ENCODE measurements at regions not wholly inside any gene's neighbourhood (a gene's known extent, or its start where the extent isn't known, plus 50 kb on each side); places are given as distances from the start of the nearest gene placed in this dataset.
"Not testable (repeated sequence)": the region's sequence is repeated elsewhere in the genome, so short reads cannot be mapped to it uniquely, and the experiment has no call there.

DNA sequence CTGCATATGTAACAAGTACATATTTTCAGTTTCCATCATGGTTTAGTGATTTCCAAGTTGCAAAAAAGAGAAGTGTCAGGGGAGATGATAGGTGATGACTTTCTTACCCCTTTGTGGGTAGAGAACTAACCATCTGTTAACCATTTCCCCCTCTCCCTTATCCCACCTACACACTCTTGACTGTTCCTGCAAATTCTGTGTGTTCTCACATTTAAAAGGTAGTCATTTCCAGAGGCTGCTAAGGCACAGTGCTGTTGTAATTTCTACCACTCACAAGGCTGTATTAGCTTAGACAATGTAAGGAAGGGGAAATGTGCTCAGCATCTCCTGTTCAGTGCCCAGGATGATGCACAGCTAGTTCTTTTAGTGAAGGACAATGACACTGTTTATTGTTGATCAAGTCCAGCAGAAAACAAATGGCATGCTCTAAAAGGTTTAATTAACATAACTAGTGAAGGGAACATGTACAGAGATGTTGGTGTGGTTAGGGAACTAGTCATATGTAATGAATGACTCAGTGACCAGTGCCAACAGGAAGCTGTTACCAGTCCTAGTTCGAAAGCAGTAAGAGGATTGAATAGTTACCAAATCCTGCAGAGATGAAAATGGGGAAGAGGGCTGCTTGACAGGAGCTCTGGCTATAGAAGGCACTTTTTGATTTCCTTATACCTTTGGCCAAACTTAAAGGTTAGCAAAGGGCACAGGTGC lies 165.1 kb downstream of the PLK2 start:
- DNase-seq = no peak

DNA sequence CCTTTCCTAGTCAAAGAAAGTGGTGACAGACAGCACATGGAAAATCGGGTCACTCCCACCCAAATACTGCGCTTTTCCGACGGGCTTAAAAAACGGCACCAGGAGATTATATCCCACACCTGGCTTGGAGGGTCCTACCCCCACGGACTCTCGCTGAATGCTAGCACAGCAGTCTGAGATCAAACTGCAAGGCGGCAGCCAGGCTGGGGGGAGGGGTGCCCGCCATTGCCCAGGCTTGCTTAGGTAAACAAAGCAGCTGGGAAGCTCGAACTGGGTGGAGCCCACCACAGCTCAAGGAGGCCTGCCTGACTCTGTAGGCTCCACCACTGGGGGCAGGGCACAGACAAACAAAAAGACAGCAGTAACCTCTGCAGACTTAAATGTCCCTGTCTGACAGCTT lies 171.6 kb downstream of the PLK2 start:
- DNase-seq = not testable (repeated sequence)

DNA sequence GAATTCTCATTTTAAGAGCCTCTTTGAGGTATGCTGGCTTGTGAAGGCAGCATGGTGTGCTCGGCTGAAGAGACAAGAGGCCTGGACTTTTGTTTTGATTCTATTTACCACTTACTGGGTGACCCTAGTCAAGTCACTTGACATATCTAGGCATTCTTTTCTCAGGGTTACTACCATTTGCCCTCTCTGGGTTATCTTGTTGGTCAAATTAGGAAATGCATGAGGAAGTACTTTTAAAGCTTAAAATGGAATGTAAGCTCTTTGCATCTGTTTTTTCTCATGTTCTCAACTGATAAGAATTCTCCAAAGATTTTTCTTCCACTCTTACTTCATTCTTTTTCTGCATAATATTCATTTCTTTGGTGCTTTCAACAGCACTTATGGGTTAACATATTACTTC lies 173.1 kb downstream of the PLK2 start:
- no peak for DNase-seq

DNA sequence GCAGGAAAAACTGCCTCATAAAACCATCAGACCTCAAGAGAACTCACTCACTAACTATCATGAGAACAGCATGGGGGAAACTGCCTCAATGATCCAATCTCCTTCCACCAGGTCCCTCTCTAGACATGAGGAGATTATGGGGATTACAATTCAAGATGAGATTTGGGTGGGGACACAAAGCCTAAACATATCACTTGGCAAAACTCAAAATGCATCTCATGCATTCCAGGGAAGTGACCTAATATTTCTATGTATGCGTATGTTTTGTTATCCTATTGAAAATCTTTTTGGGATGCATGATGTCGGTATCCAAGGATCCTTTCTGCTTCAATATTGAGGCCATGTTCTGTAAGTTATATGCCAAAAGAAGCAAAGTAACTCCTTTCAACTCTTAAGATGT lies 174.0 kb downstream of the PLK2 start:
- no peak for DNase-seq

DNA sequence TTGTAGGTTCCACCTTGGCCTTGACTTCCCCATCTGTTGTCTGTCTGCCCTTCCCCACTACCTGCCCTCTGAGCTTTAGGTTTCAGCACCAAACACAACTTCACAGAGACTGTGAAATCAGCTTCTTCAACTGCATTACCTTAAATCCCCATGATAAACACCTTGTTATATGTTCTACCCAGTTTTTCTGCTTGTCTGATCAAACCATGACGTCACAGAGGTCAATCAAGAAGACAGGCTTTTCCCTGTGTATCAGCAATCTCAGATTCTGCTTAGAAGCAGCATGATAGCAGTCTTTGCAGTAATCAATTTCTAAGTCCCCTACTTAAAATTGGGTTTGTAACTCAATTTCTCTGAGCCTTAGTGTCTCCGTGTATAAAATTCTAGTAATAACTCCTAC lies 175.0 kb downstream of the PLK2 start:
- DNase-seq = no peak

DNA sequence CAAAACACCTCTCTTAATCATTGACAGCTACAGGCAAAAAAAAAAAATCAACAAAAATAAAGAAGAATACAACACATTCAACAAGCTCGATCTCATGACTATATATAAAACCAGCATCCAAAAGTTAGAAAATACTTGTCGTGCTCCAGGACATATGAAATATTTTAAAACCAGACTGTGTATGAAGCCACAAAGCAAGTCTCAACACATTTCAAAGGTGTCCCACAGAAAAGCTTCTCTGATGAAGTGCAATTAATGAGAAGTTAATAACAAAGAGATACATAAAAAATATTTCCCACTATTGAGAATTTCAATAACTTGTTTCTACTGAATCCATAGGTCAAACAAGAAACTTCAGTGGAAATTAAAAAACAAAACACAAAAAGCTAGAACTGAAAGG lies 178.7 kb downstream of the PLK2 start:
- DNase-seq = no peak

DNA sequence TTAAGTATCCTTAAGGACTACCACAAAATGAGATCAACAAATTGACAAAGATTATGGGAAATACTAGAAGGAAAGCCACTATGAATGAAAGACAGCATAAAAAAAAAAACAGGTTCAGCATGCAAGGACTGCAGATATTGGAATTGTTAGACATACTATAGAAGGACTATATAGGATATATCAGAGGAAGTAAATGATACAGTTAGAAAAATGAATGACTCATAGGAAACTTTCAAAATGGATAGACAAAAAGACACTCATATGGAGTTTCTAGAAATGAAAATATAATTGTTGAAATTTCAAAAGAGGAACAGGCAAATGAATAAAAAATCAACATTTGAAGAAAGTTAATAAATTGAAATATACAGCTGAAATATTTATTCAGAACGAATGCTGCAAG lies 180.6 kb downstream of the PLK2 start:
- DNase-seq = no peak

DNA sequence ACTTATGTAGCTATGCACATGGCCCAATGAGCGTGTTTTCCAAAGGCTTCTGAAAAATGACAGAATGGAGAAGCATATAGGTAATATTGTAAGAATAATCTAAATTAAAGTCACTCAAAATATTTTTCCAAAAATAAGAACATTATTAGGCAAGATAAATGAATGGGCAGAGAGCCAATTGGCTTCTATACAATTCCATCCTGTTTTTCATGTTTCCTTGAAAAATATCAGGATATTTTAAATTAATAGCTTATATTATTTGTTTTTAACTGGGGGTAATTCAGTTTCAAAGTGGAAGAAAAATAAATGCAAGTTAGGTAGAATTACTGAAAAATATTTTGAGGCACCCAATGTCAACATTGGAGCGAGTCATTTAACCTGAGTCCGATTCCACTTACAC lies 183.5 kb downstream of the PLK2 start:
- no peak for DNase-seq

DNA sequence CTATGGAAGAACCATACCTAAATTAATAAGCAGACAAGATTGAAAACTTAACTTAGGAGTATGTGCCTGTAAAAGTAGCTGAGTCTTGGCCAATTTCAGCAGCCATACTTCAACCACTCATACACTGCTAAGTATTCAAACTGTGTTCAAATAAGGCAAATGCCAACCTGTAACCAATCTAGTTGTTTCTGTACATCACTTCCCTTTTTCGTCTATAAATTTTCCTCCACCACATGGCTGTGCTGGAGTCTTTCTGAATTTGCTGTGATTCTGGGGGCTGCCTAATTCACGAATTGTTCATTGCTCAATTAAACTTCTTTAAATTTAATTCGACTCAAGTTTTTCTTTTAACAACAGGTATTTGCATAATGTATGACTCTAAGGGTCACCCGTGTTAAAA lies 184.4 kb downstream of the PLK2 start:
- DNase-seq = no peak

DNA sequence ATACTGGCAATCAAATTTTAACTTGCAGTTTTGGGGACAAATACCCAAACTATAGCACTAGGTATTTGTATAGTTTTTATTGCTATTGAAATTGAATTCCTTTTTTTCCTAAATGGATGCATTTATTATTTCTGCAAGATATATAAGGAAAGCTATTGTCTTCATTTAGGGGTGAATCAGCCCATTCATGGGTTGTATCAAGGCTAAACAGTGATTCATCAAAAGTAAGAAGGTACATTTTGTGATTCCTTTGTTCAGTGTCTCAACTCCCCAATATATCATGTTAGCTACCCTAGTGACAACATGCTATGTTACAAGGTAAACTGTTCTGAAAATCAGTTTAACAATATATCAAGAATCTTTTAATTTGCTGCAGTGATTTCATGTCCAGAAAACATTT lies 185.7 kb downstream of the PLK2 start:
- DNase-seq = no peak

DNA sequence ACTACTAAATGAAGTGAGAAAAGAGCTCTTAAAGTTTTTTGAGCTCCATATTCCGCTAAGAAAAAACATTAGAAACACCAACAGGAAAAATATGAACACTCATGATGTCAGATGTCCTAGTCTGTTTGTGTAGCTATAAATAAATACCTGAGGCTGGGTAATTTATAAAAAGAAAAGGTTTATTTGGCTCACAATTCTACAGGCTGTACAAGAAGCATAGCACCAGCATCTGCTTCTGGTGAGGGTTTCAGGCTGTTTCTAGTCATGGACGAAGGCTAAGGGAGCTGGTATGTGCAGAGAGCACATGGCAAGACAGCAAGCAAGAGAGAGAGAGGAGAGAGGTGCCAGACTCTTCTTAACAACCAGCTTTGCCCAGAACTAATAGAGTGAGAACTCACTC lies 186.2 kb downstream of the PLK2 start:
- DNase-seq = no peak

DNA sequence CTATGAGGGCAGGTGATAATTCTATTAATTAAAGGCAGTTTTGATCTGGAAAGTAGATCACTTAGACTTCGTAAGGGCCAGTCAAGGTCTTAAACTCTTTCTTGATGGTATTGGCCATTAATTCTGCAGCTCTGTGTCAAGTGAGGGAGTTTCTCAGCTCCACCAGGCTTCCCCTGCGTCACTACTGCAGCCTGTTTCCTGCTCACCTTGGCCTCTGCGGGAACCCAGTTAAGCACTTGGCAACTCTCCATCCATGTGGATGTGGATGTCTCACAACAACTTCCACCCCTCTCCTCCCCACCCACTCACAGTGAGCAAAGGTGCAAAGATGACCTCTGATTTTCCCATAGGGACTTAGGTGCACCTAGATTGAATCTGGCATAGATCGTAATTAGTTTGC lies 191.6 kb downstream of the PLK2 start:
- no peak for DNase-seq

DNA sequence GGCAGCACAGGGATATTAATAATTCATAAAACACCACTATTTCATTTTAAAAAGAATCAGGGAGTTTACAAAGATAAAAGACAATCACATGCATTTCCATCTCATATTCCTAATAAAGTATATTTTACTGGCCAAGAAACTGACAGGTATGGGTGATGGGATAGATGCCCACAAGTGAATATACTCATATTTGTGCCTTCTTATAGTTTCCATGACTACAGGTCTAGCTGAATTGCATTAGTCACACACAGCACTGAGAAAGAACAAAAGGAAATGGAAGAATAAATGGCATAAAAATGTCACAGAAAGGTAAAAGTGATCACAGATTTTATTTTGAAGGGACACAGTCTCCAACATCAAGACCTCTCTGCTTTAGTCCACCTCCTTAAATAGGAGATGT lies 193.5 kb downstream of the PLK2 start:
- no peak for DNase-seq

DNA sequence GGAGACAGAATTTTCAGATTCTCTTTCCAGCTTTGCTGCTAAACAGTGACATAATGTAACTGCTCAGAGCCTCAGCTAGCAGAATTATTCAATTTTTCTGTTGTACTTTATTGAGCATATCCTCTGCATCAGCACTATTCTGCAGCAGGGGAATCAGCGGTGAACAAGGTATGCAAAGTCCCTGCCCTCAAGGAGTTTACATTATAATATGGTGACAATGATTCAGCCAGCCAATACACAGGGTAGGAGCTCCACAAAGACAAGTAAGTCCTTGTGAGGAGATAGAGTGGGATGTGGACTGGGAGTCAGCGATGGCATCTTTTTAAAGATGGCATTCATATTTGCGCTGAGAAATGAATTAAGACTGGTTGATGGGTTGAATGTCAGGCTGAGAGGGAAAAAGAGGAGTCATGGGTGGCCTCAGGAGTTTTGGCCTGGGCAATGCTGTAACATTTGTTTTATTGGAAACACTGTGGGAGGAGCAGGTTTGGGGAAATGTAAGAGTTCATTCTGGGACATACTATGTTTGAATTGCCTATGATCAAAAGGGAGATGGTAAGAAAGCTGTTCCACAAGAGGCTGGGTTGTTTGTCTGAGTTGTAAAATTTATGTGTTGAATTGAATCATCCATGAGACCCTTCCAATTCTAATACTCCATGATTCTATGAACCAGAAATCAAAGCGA lies 194.5 kb downstream of the PLK2 start:
- no peak for DNase-seq

DNA sequence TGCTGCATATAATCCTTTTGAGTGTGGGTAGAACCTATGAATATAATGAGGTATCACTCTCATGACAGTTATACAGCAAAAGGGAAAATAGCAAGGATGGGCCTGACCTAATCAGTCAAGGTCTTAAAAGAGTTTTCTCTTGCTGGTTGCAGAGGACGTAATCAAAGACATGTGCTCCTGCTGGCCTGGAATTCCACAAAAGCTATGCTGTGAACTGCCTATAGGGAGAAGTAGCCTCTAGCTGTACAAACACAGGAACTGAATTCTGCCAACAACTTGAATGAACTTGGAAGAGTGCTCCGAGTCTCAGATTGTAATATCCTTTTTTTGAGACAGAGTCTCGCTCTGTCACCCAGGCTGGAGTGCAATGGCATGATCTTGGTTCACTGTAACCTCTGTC lies 195.6 kb downstream of the PLK2 start:
- no peak for DNase-seq

DNA sequence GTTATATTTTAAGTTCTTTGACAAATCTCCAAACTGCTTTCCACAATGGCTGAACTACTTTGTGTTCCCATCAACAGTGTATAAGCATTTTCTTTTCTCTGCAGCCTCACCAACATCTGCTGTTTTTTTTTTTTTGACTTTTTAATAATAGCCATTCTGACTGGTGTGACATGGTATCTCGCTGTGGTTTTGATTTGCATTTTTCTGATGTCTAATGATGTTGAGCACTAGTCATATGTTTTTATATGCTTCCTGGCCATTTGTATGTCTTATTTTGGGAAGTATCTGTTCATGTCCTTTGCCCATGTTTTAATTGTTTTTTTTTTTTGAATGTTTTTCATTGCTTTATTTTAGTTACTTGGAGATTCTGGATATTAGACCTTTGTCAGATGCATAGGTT lies 196.6 kb downstream of the PLK2 start:
- DNase-seq = no peak

DNA sequence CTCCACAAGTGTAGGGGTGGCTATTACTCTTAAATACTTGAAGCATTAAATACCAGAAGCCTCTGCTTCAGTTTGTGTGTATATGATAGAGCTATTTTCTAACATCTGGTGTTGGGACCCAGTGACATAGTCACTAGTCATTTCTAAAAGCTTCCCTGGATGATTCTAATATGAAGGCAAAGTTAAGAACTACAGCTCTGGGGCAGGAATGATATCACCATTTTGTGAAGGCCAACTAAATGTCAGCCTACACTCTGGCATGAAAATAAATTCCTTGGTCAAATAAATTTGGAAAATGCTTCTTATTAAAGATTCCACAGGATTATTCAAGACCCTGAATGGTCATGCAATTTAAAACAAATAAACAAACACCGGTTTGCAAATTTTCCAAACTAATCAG lies 197.7 kb downstream of the PLK2 start:
- DNase-seq = no peak

DNA sequence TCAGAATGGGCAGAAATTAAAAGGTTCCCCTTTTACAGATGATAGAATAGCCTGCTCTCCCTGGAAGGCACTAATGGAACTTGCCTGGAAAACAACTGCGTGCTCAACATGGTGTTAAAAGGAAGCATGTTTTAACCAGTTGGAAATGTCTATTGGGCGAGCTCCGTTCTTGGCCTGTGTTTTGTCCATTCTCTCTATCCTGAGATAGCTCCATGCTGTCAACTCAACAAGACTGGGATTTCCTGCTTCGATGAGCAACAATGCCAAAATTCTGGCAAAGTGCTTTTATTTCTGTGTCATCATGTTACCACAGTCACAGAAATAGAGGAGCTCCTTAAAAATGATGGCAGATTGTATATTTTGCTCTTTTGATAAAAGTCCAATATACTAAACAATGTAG lies 198.3 kb downstream of the PLK2 start:
- no peak for DNase-seq

DNA sequence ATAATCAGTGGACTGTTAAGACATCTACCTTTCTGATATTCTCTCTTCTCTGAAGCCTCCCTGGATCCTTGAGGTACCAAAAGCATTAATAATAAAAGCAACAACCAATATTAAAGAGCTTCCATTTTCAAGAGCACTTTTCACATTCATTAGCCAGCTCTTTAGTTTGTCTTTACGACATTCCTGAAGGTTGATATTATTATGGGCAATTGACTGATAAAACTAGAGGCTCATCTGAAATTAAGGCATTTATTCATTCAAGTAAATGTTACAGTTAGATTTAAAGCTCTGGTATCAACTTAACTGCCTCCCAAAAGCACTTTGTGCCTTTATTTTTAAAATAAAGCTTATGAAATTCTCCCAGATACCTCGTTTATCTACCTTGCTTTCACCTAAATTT lies 199.6 kb downstream of the PLK2 start:
- no peak for DNase-seq

DNA sequence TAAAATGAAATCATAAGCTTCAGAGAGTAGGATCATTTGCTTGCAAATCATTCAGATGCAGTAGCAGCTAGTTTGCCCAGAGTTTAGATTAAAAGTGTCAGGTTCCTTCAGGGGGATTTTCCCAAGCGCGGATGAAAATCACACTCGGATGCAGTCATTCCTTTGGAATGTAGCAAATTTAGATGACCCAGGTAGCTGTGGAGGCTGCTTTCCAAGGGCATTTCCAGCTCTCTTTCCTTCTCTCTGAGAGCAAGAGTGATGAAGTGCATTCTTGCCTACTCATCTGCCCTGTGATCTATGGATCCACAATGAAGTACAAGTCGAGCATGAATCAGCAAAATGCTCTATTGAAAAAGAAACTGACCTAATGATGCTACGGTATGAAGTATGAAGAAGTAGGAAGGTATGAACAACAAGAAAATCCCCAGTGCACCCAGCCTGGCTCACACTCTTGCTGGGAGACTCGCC lies 200.2 kb downstream of the PLK2 start:
- no peak for DNase-seq

DNA sequence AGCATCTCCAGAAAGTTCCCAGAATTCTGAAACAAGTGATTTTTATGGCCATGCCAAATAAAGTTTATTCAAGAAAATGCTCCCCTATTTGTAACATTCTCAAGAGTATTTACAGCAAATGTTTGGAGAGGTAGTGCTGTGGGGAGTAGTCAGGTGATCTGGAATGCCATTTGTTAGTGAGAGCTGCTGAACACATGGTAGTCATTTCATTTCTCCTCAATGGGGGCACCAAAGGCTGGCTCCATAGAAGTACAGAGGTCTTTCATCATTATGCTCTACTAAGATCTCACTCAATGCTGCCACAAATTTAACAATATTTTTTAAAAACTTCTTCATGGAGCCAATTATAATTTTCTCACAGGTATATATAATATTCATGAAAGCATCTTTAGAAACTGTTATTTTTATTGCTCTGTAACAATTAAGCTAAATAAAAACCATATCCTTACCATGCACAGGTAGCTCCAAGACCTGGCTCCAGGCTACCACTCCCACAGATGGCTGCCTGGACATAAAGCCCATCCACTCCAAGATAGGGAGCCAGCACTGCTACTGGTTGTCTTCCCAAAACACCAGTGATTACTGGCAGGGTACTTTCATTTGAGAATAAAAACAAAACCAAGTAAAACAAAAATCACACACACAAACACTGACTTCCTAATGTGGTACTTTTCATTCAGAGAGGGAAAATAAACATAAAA lies 200.8 kb downstream of the PLK2 start:
- no peak for DNase-seq

DNA sequence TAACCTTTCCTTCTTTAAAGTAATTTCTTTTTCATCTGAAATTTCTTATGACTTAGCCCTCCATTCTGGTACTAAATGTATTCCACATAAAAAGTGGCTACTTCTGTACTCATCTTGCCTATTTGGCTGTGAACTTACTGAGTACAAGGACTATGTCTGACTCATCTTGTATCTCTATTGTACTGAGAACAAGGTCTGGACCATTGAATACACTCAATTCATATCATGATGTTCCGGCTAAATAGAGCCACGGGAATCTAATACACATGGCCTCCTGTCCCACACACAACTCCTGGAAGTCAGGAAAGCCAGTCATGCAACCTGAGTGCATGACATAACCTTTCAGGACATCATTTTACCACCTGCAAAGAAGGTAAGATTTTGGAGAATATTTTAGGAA lies 203.9 kb downstream of the PLK2 start:
- no peak for DNase-seq

DNA sequence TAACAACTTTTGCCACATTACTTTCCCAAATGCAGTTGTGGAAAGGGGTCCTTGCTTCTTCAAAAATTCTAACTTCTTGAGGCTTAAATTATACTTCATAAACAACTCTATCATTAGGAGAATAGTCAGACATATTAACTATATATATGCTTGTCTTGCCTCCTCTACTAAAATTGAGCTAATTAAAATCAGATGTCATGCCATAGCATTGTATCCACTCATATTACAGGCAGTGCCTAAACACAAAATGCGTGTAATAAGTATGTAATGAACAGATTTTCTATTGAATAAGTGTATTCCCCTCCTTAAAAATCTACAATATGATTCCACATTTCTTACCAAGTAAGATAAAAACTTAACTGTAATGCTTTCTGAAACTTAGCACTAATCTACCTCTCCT lies 204.5 kb downstream of the PLK2 start:
- no peak for DNase-seq

DNA sequence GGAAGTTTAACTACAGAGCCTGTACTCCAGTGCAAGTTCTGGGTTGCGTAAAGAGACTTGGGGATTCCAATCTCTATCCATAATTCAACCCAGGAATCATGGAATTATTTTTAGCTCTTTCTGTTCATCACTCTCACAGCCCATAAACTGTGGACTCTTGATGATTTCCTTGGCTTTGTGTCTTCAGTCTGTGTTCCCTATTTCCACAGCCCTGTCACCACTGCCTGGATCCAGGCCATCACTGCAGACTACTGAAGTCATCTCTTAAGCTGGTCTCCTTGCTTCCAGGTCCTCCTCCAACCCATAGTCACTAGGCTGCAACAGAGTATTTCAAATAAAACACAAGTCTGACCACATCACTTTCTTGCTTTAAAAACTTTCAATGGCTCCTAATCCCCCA lies 211.7 kb downstream of the PLK2 start:
- no peak for DNase-seq

Data from NCI-H187 treated with DMSO at 0.1 percent for 48 hours (cell line).